ENCODE measurements at regions not wholly inside any gene's neighbourhood (a gene's known extent, or its start where the extent isn't known, plus 50 kb on each side); places are given as distances from the start of the nearest gene placed in this dataset.

- H3K4me2 ChIP-seq (ENCODE audit: low read depth, low read length) = no peak overlapping the region
- 46% methylated on average over 4 of the region's 4 CpGs for WGBS (ENCODE audit: low lambda C conversion rate)
- POLR2A ChIA-PET = no interaction called here
Observed at GRCh38 chr11:69560141-69560790, 78.8 kb downstream of the LINC01488 start.

More at GRCh38 chr11:69560141-69560790, 78.8 kb downstream of the LINC01488 start:
- peaks cover 3 to 17% of the 10 kb centered on the region in 2 experiments; a peak in 3 of 5 replicates for H3K27me3 ChIP-seq (ENCODE audit: control insufficient read depth in 1 of 2, insufficient read depth in 2 of 2, low read length in 2 of 2)
- no TSS peak for BruUV-seq (replicated peaks)
- H3K27ac ChIP-seq (ENCODE audit: extremely low read length, insufficient read depth, low read length) = no peak overlapping the region
- ATAC-seq = no peak
- H3K4me3 ChIP-seq (replicated peaks in 1 of 3; ENCODE audit: insufficient read depth in 1 of 3, low read depth in 2 of 3, low read length in 3 of 3) = no peak overlapping the region
- H3K9ac ChIP-seq (ENCODE audit: insufficient read depth, low read depth, low read length) = no peak overlapping the region
- H3K4me1 ChIP-seq (ENCODE audit: insufficient read depth, low read length) = peaks cover 13% of the 10 kb centered on the region
- CTCF ChIA-PET (ENCODE audit: low intra/inter-chr PET ratio, low total read pairs) = no interaction called here
- no peak overlapping the region for H2AFZ ChIP-seq (ENCODE audit: low read length)
- DNase-seq (ENCODE audit: low spot score) = no peak
- H3K9me3 ChIP-seq (ENCODE audit: low read length) = no peaks in the 10 kb centered on the region
- in situ Hi-C loops (cut with HindIII; ENCODE audit: extremely low pct_ligation_motif_present, low pct_unique_long_range_greater_than_20kb) = no loop called here
- H4K20me1 ChIP-seq (ENCODE audit: insufficient read depth, low read length) = no peaks in the 10 kb centered on the region
- no peaks in the 10 kb centered on the region for H3K79me2 ChIP-seq (ENCODE audit: insufficient read depth, low read length)
- intact Hi-C loops (cut with micrococcal nuclease; ENCODE audit: unreplicated experiment) = no loop called here
- no peak for FAIRE-seq
- H3K36me3 ChIP-seq (replicated peaks in 1 of 2; ENCODE audit: control insufficient read depth in 1 of 2, insufficient read depth in 2 of 2, low read length in 2 of 2) = no peaks in the 10 kb centered on the region
- TF ChIP-seq ZBTB14 (CRISPR knock-in tag; IDR thresholded peaks at IDR 0.05) (no peak), ZNF362 (CRISPR knock-in tag; IDR thresholded peaks at IDR 0.05; ENCODE audit: borderline replicate concordance) (no peak), SATB2 (CRISPR knock-in tag; IDR thresholded peaks at IDR 0.05) (no peak), ZNF597 (CRISPR knock-in tag; IDR thresholded peaks at IDR 0.05) (no peak), TFAP4 (IDR thresholded peaks at IDR 0.05; ENCODE audit: borderline replicate concordance, low read depth) (no peak), CEBPB (IDR thresholded peaks at IDR 0.05; ENCODE audit: borderline replicate concordance, low read depth, low read length) (no peak)
